GM19467 (cell line): ENCODE measurements at regions not wholly inside any gene's neighbourhood (a gene's known extent, or its start where the extent isn't known, plus 50 kb on each side); places are given as distances from the start of the nearest gene placed in this dataset.
A peak's percentile ranks its signal among the peaks of the same experiment; 100 is the strongest.
"Not testable (repeated sequence)": the region's sequence is repeated elsewhere in the genome, so short reads cannot be mapped to it uniquely, and the experiment has no call there.

Experiments
- ATAC-seq: cut with Tn5 transposase; IDR thresholded peaks from one replicate; pipeline ENCODE4 v1.9.1; 2021; ENCODE audit warnings: mild to moderate bottlenecking, moderate library complexity; ENCODE audit not compliant: unreplicated experiment

DNA sequence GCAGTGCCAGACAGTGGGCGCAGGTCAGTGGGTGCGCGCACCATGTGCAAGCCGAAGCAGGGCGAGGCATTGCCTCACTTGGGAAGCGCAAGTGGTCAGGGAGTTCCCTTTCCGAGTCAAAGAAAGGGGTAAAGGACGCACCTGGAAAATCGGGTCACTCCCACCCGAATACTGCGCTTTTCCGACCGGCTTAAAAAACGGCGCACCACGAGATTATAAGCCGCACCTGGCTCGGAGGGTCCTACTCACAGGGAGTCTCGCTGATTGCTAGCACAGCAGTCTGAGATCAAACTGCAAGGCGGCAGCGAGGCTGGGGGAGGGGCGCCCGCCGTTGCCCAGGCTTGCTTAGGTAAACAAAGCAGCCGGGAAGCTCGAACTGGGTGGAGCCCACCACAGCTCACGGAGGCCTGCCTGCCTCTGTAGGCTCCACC is 77.9 kb downstream of the NR4A2 start:
- ATAC-seq: not testable (repeated sequence)

DNA sequence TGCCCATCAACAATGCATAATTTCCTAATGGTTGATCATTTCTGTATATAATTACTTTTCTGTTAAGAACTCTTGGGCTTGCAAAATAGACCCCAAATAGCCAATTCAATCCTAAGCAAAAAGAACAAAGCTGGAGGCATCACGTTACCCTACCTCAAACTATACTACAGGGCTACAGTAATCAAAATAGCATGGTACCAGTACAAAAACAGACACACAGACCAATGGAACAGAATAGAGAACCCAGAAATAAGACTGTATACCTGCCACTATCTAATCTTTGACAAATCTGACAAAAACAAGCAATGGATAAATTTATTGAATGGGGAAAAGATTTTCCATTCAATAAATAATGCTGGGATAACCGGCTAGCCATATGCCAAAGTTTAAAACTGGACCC is 78.8 kb downstream of the NR4A2 start:
- ATAC-seq: no peak

DNA sequence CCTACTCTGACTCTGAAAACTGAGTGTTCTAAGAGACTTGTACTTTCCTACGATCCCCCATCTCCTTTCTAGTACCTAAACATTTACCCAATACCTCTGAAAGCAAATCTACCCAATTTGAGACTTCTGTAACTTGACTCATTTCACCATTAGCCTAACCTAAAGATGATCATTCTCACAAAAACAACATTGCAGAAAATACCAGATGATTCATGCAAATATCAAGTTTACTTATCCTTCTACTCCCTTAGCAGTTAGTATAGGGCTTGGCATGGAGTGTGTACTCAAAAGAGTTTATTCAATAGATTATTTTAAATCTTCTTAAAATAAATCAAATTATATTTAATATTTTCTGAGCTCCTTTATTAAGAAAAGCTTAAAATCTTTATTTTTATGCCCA is 89.6 kb downstream of the NR4A2 start:
- no peak for ATAC-seq

DNA sequence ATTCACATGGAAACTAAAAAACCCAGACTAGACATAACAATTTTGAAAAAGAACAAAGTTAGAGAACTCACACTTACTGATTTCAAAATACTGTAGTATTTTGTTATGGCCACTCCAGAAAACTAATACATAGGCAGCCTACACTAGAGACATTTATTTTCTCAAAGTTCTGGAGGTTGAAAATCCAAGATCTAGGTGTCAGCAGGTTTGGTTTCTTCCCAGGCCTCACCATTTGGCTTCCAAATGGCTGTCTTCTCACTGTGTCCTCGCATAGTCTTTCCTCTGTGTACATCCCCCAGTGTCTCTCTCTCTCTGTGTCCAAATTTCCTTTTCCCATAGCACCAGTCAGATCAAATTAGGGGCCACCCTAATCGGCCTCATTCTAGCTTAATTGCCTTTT is 95.0 kb downstream of the NR4A2 start:
- no peak for ATAC-seq

DNA sequence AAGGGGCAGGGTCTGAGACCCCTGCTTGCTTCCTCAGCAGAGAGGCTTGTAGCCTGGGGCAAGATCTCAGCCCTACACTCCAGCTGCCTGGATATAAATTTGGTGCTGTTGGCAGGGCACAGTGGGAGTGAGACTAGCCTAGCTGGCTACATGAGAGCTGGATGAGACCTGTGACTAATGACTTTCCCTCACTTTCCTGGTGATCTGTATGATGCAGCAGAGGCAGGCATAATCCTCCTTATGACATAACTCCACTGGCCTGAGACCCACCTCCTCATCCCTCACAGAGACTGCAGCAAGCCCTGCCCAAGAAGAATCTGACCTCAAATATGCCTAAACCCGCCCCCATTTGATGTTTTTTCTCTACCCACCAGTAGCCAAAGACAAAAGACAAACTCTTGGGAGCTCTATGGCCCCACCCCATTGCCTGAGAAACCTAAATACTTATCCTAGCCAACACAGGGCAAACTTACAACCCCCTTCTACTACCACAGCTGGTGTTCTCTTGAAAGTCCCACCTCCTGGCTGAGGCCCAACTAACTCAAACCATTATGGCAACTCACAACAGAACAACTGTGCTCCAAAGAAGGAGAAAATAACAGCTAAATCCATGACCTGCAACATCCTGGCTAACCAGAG is 102.7 kb downstream of the NR4A2 start:
- ATAC-seq: no peak

DNA sequence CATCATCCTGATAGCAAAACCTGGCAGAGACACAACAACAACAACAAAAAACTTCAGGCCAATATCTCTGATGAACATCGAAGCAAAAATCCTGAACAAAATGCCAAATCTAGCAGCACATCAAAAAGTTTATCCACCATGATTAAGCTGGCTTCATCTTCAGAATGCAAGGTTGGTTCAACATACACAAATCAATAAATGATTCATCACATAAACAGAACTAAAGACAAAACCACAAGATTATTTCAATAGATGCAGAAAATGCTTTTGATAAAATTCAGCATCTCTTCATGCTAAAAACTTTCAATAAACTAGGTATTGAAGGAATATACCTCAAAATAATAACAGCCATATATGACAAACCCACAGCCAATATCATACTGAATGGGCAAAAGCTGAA is 109.2 kb downstream of the NR4A2 start:
- not testable (repeated sequence) for ATAC-seq

DNA sequence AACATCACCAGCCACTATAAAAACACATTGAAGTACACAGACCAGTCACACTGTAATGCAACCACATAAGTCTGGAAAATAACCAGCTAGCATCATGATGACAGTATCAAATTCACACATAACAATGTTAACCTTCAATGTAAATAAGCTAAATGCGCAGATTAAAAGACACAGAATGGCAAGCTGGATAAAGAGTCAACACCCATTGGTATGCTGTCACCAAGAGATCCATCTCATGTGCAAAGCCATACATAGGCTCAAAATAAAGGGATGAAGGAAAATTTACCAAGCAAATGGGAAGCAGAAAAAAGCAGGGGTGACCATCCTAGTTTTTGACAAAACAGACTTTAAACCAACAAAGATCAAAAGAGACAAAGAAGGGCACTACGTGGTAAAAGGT is 110.8 kb downstream of the NR4A2 start:
- no peak for ATAC-seq

DNA sequence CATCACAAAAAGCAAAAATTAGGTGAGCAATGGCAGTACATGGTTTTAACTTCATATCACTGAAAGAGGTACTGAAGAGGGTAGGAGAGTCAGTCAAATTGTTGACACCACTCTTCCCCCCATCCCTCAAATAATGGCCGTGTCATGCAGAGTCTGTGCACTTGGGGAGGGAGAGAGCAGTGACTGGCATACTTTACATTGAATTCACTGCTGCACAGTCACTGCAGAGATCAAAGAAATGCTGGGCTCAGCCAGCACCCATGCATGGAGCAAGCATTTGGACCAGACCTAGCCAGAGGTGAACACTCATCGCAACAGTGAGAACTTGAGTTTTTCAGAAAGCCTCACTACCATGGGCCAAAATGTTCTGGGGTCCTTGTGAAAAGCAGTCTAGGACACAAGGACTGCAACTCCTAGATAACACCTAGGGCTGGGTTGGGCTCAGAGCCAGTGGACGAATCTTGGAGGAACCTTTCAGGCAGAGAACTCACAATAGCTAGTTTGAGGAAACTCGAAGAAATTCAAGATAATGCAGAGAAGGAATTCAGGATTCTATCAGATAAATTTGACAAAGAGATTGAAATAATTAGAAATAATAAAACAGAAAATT is 112.9 kb downstream of the NR4A2 start:
- ATAC-seq: no peak

DNA sequence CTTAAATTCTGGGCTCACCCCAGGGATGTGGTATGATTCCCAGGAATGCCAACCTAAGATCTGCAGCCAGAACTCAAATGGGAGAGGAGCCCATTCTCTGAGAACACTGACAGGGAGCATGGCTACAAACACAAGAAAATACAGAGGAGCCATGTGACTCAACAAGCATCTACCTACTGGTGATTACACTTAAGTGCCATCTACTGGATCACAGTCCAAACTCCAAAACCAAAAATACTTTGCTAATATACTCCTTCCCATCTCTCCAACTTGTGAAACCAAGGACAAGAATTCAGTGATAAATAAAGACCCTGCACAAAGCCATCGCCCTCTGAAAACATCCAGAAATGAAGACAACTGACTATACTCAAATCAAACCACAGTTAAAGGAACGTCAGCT is 116.9 kb downstream of the NR4A2 start:
- no peak for ATAC-seq

DNA sequence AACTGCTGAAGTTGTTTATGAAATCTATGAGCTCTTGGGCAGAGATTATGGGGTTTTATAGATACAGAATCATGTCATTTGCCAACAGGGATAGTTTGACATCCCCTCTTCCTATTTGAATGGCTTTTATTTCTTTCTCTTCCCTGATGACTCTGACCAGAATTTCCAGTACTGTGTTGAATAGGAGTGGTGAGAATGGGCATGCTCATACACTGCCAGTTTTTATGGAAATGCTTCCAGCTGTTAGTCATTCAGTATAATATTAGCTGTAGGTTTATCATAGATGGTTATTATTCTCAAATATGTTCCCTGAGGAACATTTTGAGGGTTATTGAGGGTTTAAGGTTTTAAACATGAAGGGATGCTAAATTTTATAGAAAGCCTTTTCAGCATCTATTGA is 121.2 kb downstream of the NR4A2 start:
- ATAC-seq: no peak

DNA sequence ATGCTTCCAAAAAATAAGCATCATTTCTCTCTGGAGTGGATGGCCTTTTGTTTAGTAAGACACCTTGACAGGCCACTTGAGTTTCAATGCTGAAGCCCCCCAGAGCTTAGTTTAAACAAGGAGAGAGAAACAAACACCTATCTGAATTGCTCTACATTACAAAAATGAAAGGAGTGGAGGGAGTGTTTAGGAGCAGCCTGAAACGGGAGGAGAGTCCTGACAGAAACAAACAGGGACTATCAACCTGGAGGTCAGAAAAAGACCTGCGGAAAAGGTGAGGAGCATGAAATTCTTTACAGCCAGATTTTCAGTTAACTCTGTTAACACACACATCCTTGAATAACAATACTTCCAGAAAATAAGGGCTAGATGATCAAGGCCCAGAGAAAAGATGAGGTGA is 126.2 kb downstream of the NR4A2 start:
- no peak for ATAC-seq

DNA sequence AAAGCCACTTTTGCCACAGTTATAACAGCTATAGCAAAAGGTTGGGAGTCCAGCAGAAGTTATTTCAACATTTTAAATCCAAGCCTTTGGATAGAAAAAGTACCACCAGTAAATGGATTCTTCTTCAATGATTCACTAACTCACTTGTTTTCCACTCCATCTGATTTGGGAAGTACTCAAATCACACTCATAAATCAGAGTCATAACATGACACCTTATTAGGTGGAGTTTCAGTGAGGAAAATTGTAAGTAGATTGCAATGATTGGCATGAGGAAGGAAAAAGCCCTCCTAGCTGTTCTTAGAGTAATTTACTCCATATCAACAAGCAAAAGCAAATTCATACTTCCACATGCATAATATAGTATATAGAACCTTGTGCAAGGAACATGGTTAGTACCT is 132.9 kb downstream of the NR4A2 start:
- no peak for ATAC-seq

DNA sequence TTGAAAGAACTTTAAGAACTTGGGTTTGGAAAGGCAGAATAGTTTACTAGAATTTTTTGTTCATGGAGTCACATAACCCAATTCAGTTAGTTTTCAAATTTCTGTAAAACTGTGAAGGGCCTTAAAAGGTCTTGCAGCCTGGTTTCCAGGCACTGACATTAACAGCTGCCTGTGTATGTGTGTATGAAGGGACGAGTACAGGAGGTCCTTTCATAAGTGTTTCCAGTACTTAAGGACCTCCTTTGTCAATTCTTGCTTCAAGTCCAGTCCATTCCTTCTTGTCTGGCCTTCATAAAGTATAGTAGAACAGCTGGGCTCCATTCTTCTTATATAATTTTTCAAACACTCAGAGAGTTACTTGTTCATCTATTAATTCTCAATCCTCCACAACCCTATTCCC is 136.5 kb downstream of the NR4A2 start:
- ATAC-seq: no peak

DNA sequence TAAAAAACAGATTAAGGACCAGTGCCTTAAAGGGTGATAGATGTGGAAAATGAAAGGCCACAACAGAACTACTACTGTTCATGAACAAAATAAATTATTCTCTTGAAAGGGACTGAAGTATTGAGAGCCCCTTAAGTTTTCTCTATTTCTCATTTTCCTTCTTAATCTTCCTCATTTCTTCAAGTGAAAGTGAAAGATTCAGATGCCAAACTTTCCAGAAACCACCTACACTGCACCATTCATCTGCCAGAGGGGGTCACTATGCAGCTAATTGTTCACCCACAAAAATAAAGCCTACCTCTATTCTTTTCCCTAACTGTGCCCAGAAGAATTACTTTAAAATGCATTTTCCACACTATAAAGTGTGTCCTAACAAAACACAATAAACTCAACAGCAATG is 140.1 kb downstream of the NR4A2 start:
- peak; percentile 47 for ATAC-seq

DNA sequence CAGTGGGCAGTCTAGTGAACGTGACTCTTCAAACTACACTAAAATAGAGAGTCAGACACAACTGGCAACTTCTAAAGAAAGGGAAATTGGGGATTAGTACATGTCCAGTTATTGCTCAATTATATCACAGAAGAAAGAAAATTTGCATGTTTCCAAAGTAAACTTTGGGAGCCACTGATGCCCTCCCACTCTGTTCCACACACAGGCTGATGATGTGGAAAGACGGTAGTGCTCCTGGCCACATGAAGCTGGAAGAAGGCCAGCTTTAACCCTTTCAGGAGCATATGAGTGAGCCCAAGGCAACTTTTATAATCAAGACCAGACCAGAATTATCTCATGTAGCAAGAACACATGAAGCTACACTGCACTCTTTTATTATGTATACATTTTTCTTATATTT is 141.0 kb downstream of the NR4A2 start:
- ATAC-seq: no peak

DNA sequence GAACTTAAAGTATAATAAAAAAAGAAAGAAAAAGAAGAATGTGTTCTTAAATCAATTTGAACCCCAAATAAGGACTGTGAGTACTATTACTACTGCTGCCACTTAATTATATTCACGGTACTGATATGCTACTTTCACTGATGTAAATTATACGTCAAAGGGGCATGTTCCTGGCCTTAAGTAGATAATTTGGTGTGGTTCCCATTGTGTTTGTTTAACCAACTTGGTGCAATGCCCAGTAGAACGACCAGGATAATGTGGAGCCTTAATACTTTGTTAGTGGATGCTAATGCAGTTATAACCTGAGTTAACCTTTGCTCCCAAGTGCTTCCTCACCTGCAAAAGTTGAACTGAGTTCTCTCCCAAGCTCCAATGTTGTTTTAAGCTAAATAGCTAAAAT is 142.0 kb downstream of the NR4A2 start:
- ATAC-seq: no peak

DNA sequence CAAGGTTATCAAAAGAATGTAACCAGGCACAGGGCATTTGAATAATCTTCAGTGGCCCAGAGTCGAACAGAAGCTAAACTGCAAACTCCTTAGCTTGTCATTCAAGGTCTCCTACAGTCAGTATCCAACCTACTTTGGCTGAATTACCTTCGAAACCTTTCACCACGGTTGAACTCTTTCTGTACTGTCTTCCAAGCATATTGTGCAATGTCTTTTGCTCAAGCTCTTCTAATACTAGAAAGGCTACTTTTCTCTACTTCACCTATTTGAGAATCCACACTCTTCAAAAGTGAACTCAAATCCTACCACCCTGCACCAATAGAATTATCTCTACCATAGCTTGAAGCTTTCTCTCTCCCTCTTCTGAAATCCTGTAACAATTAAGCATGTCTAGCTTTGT is 142.9 kb downstream of the NR4A2 start:
- ATAC-seq: no peak

DNA sequence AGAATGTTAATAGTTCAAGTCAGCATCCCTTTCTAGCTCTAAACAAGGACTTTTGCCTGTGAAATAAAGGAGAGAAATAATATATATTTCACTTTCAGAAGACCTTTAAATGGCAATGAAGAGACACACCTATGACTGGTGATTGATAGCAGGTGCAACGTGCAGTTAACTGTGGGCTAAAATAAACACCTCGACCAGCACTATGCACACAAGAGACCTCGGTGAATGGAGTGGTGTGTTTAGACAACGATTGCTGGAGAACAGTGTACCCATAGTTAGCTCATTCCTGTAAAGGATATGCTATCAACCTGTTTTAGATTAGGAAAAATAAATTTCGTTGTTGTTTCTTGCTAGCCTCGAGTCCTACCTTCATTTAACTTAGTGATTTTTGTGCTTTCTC is 143.4 kb downstream of the NR4A2 start:
- no peak for ATAC-seq

DNA sequence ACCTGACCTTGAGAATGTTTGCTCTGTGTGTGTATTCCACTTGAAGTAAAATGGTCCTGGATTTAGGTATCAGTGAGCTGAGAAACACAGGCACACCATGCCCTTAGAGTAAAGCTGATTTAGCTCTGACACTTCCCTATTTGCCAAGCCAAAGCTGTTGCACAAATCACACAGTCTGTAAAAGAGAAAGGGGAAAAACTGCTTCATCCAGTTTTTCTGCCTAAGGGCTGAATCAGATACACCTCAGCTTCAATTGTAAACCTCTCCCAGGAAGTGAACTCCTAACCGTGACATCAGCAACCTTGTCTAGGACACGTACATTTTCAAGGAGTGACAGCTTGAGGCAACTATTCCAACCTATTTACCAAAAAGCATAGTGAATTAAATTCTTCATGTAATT is 150.4 kb downstream of the NR4A2 start:
- no peak for ATAC-seq

DNA sequence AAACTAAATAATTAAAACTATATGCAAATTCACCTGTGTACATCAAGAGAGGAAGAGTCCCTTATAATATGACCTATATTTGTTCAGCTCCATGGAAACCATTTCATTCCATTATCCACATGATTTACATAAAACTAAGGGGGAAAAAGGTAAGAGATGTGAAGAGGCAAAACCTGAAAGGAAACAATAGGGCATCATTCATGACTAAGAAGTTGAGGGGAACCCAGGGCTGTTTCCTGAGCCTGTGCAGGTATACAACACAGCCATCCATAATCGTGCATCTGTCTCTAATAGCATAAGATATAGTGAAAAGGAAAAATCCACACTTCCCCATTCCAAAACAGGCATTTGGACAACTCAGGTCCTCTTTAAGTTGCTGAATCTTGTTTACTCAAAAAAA is 151.3 kb downstream of the NR4A2 start:
- no peak for ATAC-seq

DNA sequence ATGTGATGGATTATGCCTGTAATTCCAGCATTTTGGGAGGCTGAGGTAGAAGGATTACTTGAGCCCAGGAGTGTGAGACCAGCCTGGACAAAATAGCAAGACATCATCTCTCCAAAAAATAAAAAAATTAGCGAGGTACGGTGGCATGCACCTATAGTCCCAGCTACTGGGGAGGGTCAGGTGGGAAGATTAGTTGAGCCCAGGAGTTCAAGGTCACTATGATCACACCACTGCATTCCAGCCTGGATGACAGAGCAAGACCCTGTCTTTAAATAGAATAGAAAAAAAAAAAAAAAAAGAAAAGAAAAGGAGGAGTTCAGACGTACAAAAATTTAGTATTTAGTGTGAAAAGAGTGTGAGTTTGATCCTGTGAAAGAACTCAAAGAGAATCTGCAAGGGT is 154.9 kb downstream of the NR4A2 start:
- no peak for ATAC-seq

DNA sequence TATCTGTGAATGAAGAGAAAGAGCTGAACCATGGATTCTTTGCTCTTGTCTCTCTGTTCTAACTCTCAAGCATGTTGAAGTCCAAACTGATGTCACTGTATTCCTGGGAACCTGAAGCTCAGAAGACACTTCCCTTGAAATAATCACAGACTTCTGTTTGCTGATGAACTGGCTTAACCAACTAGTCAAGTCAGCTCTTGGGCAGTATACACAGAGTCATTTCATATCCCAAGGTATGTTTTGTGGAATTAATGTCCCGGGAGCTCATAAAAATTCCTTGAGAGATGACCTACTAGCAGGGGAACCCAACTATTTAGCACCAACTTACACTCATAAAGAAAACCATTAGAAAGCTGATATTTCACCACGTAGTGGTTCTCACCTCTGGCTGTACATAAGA is 156.6 kb downstream of the NR4A2 start:
- no peak for ATAC-seq

DNA sequence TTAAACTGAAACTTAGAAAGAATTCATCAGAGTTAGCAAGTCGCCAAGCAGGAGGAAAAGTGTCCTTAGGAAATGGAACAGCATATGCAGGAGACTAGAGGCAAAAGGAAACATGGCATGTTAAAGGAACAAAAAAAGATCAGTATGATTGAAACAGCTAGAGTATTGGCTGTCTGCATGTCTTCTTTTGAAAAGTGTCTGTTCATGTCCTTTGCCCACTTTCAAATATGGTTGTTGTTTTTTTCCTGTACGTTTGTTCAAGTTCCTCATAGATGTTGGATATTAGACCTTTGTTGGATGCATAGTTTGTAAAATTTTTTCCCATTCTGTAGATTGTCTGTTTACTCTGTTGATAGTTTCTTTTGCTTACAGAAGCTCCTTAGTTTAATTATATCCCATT is 161.6 kb downstream of the NR4A2 start:
- ATAC-seq: no peak
